HG03175 (cell line): ENCODE measurements at regions not wholly inside any gene's neighbourhood (a gene's known extent, or its start where the extent isn't known, plus 50 kb on each side); places are given as distances from the start of the nearest gene placed in this dataset.

Experiments used
- ATAC-seq: cut with Tn5 transposase; IDR thresholded peaks from one replicate; pipeline ENCODE4 v1.9.1; 2021; ENCODE audit warnings: mild to moderate bottlenecking, moderate library complexity; ENCODE audit not compliant: unreplicated experiment

DNA sequence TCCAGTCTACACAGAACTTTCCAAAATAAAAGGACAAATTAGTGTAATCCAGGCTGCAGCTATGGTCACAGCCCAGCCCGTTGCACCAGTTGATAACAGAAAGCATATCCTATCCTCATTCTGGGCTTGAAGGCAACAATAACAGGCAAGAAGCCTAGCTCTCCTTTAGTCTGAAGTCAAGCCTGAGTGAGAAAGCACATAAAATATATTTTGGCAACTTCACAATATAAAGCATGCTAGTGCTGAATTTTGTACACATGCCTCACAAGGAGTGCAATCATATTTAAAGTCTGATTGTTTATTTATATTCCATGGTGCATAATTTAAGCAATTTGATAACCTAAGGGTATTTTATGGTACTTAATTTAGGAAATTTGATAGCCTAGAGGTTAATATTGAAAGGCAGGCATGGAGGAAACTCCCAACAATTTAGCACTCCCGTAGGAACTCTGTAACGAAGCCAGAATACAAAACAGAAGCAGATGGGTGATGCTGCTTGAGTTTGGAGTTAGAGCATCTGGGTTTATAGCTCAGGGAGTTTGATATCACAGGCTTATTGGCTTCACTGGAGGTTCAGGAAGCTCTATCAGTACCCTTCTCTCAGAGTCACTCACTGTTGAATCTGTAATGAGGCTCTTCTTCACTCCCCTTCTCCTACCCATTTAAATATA, 1199.1 kb upstream of the GYPC start:
- ATAC-seq = no peak

DNA sequence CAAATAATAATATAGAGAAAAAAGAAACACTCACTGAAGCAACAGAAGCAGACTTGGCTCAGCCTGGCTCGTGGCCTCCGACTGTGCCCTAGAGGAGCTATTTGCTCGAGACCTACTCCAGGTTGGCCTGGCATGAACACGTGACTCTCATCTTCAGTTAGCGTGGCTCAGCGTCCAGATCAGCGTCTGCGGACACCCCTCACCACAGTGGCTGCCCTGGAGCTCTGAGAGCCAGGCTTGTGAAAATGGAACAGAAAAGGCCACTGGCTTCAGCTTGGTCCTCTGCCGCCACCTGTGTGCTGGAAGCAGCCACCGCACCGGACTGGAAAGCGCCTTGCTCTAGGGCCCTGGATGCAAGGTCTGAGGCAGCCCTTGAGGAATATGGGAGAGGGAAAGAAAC, 1184.0 kb upstream of the GYPC start:
- ATAC-seq = no peak

DNA sequence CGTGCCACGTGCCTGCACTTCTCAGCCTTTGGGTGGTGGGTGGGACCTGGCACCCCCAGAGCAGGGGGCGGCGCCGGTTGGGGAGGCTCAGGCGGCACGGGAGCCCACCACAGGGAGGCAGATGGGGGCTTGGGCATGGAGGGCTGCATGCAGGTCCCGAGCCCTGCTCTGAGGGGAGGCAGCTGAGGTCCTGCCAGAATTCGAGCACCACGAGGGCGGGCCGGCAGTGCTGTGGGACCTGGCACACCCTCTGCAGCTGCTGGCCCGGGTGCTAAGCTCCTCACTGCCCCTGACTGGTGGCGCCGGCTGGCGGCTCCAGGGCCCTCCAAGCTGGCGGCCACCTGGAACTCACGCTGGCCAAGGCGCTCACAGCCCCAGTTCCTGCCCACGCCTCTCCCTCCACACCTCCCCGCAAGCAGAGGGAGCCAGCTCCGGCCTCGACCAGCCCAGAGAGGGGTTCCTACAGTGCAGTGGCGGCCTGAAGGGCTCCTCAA, 1176.8 kb upstream of the GYPC start:
- no peak for ATAC-seq

DNA sequence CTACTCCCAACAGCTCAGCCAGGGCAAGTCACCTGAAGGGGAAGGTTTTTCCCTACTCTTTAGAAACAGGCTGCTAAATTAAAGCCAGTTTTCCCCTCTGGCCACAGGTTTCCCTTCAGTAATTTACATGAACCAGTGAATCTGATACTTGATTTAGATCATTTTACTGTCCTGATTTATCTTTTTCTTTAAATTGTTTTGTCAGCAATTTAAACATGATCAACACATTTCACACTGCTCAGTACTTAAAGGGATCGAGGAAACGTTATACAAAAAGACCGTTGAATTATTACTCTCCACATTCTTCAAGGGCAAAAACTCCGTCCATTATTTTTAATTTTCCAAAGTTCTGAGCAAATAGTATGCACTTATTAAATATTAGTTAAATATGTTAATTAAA, 1165.7 kb upstream of the GYPC start:
- ATAC-seq = no peak

DNA sequence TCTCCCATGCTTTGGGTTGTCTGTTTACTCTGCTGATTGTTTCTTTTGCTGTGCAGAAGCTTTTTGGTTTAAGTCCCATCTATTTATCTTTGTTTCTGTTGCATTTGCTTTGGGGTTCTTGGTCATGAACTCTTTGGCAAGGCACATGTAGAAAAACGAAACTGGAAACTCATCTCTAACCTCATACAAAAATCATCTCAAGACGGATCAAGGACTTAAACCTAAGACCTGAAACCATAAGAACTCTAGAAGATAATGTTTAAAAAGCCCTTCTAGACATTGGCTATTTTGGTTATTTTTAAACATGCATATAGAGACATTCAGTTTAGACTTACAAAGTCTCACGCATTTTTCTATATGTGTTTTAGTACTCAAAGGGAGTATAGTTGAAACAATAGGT, 1164.3 kb upstream of the GYPC start:
- no peak for ATAC-seq

DNA sequence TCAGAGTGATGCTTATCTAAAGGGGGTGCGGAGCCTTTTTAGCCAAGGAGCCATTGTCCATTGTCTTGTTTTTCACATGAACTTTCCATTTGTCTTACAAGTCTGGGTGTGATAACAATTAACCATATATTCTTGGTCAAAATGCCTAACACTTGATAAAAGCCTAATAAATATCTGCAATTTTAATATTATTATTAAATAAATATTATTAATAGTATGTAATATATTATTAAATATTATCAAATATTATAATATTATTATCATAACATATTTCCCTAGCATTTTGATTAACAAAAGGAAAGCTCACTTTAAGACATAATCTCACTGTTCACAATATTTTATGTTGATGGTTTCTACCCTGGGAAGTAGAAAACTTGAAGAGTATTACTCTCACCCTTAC, 1143.6 kb upstream of the GYPC start:
- ATAC-seq = no peak

DNA sequence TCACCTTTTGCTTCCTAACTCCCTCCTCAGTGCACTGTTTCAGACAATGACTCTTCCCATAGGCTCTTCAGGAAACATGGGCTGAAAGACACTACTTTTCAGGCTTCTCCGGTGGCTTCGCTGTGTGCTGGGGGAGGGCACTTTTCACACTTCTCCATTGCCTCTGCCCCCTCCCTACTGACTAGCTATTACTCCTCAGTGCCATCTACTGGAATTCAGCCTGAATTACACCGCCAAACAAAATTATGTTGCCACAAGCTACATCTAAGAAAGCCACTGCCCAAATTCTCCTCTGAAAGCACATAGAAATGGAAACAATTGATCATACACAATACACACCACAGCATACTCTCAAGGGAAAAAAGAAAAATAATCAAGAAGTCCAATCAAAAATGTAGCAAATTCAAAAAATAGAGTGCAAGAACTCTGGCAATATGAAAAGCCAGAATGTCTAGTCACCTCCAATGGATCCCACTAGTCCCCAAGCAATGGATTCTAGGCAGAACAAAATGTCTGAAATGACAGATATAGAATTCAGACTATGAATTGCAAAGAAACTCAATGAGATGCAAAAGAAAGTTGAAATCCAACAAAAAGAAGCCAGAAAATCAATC, 1139.4 kb upstream of the GYPC start:
- ATAC-seq = no peak

DNA sequence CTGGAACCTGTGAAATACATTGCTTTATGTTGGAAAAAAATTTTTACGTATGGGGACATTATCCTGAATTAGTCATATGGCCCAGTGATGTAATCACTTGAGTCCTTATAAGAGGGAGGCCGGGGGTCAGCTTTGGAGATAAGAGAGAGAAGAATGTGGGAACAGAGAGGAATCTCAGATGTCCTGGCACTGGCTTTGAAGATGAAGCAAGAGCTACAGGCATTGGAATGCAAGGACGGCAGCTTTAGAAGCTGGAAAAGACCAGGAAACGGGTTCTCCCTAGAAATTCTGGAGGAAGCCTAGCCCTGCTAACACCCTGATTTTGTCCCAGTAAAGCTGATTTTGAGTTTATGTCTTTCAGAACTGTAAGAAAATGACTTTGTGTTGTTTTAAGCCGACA, 1129.9 kb upstream of the GYPC start:
- no peak for ATAC-seq

DNA sequence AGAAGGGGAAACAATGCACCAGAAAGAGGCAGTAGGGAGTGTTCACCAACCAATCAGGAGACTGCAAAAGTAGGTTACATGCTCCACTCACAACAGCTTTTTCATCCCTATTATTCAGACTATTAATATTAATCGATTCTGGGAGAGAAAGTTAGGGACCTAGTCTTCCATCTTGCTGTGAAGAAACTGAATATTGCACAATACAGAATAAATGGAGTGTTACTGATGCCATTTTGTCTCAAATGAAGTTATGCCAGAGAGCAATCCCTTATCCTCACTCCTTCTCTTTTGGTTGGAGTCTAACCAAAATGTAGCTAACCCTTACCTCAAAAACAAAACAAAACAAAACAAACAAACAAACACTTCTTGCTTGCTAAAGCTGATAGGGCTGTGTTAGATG, 1120.9 kb upstream of the GYPC start:
- ATAC-seq = no peak

DNA sequence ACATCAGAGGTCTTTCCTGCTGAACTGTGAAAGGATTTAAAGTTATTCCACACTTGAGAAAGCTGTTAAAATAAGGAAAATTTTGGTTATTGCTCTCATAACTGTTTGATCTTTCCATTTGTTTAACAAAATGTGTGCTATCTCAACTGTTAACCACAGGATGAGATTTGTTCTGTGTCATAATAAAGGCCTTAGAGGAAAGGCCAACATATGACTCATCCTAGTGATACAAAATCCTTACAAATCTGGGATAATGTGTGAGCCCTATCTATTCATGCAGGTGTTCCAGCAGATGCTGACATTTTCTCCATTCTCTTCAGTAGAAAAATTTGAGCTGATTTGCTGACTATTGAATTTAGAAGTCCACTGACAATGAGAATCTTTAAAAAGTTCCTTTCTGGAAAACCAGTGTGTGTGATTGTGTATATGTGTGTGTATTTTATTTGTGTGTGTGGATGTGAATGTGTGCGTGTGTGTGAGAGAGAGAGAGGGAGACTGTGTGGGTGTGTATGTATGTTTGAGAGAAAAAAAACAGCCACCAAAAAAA, 1111.9 kb upstream of the GYPC start:
- no peak for ATAC-seq

DNA sequence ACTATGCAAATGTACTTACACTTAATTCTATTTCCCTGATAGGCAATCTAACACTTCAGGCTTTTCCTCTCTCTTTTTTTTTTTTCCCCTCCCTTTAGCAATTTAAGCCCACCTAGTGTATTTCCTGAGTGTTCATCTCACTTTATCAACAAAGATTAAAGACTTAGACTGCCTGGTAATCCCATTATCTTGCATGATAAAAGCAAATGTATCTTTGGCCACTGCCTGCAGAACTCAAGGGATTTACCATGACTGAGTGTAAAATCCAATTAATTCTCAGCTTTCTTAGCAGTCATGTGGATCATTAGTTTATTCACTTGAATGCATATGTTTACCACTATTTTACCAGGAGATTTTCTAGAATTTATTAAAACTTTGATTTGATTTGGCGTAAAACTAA, 1102.2 kb upstream of the GYPC start:
- no peak for ATAC-seq

DNA sequence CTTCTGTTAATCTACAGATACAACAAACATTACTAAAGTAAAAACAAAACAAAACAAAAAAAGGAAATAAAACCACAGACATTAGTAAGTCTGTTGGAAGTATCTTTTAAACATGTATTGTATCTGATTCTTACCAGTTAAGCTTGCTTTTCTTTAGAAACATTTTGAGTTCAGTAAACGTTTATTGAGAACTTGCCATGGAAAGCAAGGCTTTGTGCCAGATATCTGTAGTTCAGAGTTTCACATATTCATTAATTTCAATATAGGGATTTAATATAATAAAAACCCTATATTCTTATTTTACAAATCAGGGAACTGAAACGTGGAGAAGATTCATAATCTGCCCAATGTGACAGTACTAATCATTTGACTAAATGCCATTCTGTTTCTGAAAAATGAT, 1101.0 kb upstream of the GYPC start:
- no peak for ATAC-seq

DNA sequence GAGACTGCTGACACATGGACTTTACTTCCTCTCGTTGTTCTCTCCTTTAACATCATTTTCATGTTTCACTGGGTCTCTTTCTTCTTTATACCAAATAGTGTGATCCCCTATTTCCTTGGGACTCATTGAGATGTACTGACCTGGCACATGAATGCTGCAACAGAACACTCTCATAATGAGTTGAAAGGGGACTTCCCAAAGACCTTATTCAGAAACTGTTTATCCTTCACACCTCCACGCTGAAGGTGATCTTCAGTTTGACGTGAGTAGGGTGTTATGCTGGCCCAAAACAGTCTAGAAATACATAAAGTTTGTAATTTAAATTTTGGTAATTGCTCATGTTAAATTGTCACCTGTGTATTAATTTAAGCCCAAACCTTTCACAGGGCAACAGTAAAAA, 1096.8 kb upstream of the GYPC start:
- ATAC-seq = no peak

DNA sequence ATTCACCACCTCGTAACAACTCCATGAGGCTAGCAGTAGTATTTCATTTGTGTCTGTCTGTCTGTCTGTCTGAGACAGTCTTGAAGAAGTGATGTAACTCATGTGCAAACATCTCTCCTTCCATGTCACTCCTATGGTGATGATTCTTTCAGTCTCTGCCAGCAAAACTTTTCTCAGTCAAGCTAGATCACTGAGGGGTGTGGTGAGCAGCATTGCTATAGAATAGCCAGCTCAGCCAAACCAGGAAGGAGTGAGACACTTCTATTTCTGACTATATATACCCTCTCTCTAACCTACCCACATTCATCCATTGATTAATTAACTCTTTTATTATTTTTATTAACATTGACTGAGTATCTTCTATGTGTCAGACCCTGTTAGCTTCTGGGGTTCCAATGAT, 1095.1 kb upstream of the GYPC start:
- no peak for ATAC-seq

DNA sequence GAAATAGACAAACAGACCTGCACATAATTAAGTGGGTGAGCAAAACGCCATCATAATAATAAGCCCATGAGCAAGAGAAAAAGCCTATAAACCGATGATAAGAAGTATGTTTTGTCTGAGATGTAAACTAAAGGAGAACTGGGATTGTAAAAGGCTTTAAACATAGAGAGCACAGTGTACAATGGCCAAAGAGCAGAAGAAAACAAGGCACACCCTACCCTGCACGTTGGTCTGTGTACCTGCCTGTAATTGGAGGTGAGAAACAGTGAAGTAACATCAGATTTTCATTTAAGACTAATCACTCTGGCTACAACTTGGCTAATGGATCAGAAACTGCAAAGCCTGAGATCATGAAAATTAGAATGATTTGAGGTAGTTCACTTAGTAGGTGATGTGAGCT, 1094.7 kb upstream of the GYPC start:
- no peak for ATAC-seq

DNA sequence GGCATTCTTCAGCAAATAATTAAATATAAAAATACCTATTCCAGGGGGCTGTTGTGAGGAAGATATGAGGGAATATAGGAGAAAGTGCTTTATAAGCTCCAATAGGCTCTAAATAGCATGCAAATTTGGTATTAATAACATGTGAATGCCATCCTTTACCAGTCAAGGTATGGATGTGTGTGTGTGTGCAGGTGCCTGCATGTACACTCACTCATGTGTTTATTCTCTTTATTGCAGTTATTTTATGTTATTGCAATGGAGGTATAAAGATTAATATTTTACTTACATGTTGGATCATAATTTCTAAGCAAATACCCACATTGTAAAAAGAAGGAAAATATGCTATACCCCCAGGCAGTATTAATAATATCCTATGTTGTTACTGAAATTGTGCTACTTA, 1093.0 kb upstream of the GYPC start:
- ATAC-seq = no peak

DNA sequence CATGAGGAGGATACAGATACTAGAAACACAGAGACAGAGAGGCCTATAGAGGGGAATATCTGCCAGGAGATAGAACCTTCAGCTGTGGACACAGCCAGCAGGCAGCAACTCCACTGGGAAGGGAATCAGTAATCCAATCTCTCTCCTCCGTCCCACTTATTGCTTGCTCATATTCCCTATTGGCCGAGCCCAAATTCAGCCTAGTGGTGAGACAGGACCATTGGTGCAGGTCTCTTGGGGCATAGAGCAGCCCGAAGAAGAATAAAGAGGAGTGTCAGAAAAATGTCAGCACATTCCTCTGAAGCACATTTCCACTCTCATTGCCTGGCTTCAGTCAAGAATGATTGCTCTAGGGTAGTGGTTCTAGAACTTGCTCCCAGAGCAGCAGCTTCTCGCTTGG, 1091.5 kb upstream of the GYPC start:
- no peak for ATAC-seq

DNA sequence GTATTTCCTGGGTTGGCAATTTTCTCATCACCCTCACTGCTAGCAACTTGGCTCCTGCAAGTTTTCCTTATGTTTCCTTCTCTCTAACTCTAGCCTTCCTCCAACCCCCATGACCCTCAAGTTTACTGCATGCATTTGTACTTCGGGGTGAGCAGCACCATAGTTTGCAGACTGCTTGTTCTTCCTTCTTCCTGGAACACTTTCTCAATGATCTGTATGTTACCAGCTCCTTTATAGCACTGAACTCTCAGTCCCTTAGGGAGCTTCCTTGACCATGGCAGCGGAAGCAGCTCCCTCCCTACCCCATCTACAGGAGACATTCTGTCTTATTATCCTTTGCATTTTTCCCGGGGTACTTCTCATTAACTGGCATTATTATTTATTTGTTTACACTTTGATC, 1089.5 kb upstream of the GYPC start:
- no peak for ATAC-seq

DNA sequence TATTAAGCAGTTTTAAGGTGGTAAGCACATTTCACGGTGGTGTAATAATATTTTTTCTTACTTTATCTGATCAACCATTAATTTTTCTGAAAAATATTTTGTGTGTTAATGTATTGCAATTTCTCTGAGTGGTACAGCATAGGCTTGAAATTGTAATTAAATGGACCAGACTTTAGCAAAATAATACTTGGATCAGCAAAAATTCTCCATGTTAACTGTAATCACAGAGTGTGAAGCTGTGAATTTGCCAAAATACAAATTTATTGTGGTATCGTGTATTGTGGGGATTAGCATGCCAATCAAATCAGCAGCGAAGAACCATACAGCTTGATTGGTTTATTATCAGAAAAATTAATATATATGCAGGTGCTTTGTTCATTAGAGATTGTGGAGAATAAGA, 1088.9 kb upstream of the GYPC start:
- ATAC-seq = no peak

DNA sequence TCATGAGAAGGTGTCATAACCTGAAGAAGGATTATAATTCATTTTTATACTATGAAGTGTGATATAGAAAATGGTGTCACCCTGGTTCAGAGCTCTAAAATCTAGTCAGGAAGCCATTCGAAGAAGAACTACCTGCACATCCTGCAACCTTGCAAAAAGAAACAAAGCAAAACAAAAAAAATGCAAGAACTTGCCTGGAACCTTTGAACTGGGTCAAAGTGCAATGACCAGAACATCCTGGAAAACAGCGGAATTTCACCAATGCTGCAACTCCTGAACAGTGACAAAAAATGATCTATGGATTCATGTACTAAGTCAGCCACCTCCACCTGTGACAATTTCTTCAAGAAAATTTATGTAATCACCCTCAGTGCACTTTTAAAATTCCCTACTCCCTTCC, 1083.3 kb upstream of the GYPC start:
- no peak for ATAC-seq

DNA sequence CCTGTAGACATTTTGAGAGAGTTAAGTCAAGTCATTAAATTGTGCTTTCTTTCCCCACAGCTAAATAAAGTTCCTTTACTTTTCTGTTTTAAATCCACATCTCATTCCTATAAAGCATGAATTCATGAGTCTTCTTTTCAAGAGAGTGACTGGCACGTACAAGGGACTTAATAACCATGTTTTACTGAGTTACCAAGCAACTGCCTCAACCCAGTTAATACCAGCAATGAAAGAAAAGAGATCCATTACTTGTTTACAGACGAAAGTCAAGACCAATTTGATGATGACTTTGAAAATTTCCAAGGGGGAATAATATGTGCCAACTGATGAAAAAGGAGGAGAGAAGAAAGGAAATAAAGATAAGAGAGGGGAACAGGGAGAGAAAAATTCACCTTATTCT, 1082.5 kb upstream of the GYPC start:
- no peak for ATAC-seq

DNA sequence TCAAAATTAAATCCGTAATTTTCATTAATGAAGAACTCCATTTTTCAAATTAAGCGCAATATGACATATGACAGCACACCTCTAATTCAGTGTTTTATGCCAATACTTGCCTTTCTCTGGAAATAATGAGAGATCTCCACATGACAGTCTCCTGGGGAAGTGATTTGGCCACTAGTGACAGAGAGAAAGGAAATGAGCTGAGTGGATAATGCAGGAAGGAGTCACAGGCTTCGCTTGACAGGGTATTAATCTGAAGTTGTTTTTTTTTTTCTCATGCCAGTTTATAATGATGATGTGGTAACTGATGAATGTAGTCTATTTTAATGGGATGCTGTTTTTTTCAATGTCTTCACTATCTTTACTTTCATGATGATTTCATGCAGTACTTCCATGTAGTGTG, 1079.4 kb upstream of the GYPC start:
- no peak for ATAC-seq

DNA sequence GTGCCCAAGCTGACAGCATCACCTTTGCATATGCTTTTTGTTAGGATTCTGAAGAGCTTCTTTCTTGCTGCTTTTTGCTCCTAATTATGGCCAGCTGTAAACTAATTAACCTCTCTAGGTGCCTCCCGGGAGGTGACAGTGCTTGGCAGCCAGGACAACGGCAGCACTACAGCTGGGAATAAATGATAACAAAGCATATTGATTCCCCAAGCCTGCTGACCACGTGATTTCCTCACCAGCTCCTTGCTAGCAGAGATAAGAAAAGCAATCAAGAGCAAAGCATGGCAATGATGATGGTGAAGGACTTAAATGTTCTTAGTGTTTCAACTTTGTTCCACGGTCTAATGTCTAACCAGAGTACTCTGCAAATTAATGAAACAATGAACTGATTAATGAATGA, 1074.4 kb upstream of the GYPC start:
- ATAC-seq = no peak
